Caco-2 (cell line): ENCODE measurements at regions not wholly inside any gene's neighbourhood (a gene's known extent, or its start where the extent isn't known, plus 50 kb on each side); places are given as distances from the start of the nearest gene placed in this dataset.

Experiments used
- BruUV-seq: library from RNA; stranded (reverse); fragments of 400-500 nt; replicated peaks from 2 replicates; lab custom pipeline; 2021; lab: Mats Ljungman, UMichigan
- CTCF ChIA-PET: fragments of 300-600 bp; sonication (Branson Sonifier 250); formaldehyde crosslinking; loops from one replicate; lab custom pipeline; 2022; ENCODE audit warnings: antibody characterized with exemption; lab: Charles Lee
- POLR2A ChIA-PET: fragments of 300-600 bp; sonication (Branson Sonifier 250); formaldehyde crosslinking; loops from one replicate; lab custom pipeline; 2022; ENCODE audit warnings: antibody characterized with exemption; lab: Charles Lee
- DNase-seq, 2 experiments: peaks; one replicate each; pipeline versions ENCODE4 v3.0.0 to v3.0.0-alpha.2; 2020 to 2022
- H3K27me3 ChIP-seq: replicated peaks from 2 replicates; pipeline ENCODE4 v1.6.0; 2011; ENCODE audit warnings: low read length; ENCODE audit not compliant: control insufficient read depth, insufficient read depth
- H3K36me3 ChIP-seq: 2 replicates; pipeline ENCODE4 v1.5.1; 2011; ENCODE audit warnings: low read length; ENCODE audit not compliant: control insufficient read depth, insufficient read depth
- H3K4me1 ChIP-seq: fragments of 250-450 bp; sonication (Bioruptor Pico); 2 replicates; pipeline ENCODE4 v1.5.1; 2020; ENCODE audit warnings: mild to moderate bottlenecking
- H3K4me3 ChIP-seq: 2 replicates; pipeline ENCODE4 v1.5.1; 2011; ENCODE audit warnings: low read depth, mild to moderate bottlenecking, control low read depth, low read length
- H3K9me3 ChIP-seq: fragments of 250-450 bp; sonication (Bioruptor Pico); 2 replicates; pipeline ENCODE4 v1.5.1; 2020; ENCODE audit warnings: mild to moderate bottlenecking, moderate library complexity
- H3K27ac Mint-ChIP-seq: one replicate; pipeline ENCODE4 v1.8.0; 2022; ENCODE audit warnings: mixed read lengths; ENCODE audit not compliant: unreplicated experiment
- H3K27me3 Mint-ChIP-seq: one replicate; pipeline ENCODE4 v1.8.0; 2022; ENCODE audit warnings: mixed read lengths; ENCODE audit not compliant: insufficient read depth, unreplicated experiment
- H3K36me3 Mint-ChIP-seq: one replicate; pipeline ENCODE4 v1.8.0; 2022; ENCODE audit warnings: mild to moderate bottlenecking, mixed read lengths; ENCODE audit not compliant: insufficient read depth, unreplicated experiment
- H3K4me1 Mint-ChIP-seq: one replicate; pipeline ENCODE4 v1.8.0; 2022; ENCODE audit warnings: low read depth, mixed read lengths; ENCODE audit not compliant: unreplicated experiment
- H3K4me3 Mint-ChIP-seq: one replicate; pipeline ENCODE4 v1.8.0; 2022; ENCODE audit warnings: mild to moderate bottlenecking, moderate library complexity, mixed read lengths; ENCODE audit not compliant: unreplicated experiment
- H3K9me3 Mint-ChIP-seq: one replicate; pipeline ENCODE4 v1.8.0; 2022; ENCODE audit warnings: mixed read lengths; ENCODE audit not compliant: unreplicated experiment
- CTCF ChIP-seq, 2 experiments: fragments of 200-600 bp in 1 of 2; IDR thresholded peaks; 1 replicate in 1 of 2; 2 replicates in 1 of 2; pipeline versions ENCODE4 v1.5.1 to v1.8.0; 2011 to 2022; ENCODE audit warnings: antibody characterized with exemption in 1 of 2, control low read depth in 1 of 2, inconsistent platforms in 1 of 2, low read depth in 1 of 2, low read length in 1 of 2, mild to moderate bottlenecking in 1 of 2, moderate library complexity in 1 of 2; ENCODE audit not compliant: insufficient read depth in 1 of 2, severe bottlenecking in 1 of 2, unreplicated experiment in 1 of 2
- intact Hi-C: fragments of 100-400 bp; cut with micrococcal nuclease; formaldehyde crosslinking; loops from one replicate; pipeline ENCODE4 v1.10.0; 2022; ENCODE audit not compliant: unreplicated experiment

- Mint-ChIP-seq H3K36me3 (no peaks in the 10 kb centered on the region), H3K9me3 (peaks cover 21% of the 10 kb centered on the region), H3K27me3 (no peaks in the 10 kb centered on the region), H3K4me3 (no peak overlapping the region), H3K4me1 (no peaks in the 10 kb centered on the region), H3K27ac (no peak overlapping the region)
- intact Hi-C loops, result no loop called here
- Histone ChIP-seq H3K4me3 (no peak overlapping the region), H3K36me3 (no peaks in the 10 kb centered on the region), H3K9me3 (0 out of 2 replicates have a peak, but pooled peaks cover 8% of the 10 kb centered on the region), H3K27me3 (no peaks in the 10 kb centered on the region), H3K4me1 (peaks cover 4% of the 10 kb centered on the region; the same call in 1 of the 2 replicates)
- no TSS peak for BruUV-seq
- no peak for TF ChIP-seq CTCF (IDR thresholded peaks at IDR 0.05; ENCODE audit: insufficient read depth in 1 of 2, low read depth in 1 of 2, low read length in 1 of 2, severe bottlenecking in 1 of 2, unreplicated experiment in 1 of 2)
- CTCF ChIA-PET, result no interaction called here
- no peak for DNase-seq
- POLR2A ChIA-PET, result no interaction called here
Observed at GRCh38 chr7:41287559-41288335, 415.1 kb downstream of the INHBA start.

- no peak for TF ChIP-seq CTCF (IDR thresholded peaks at IDR 0.05; ENCODE audit: insufficient read depth in 1 of 2, low read depth in 1 of 2, low read length in 1 of 2, severe bottlenecking in 1 of 2, unreplicated experiment in 1 of 2)
- POLR2A ChIA-PET, result no interaction called here
- Mint-ChIP-seq H3K4me1 (no peaks in the 10 kb centered on the region), H3K27me3 (no peaks in the 10 kb centered on the region), H3K36me3 (no peaks in the 10 kb centered on the region), H3K27ac (no peak overlapping the region), H3K9me3 (no peaks in the 10 kb centered on the region), H3K4me3 (no peak overlapping the region)
- no peak for DNase-seq
- no peaks in the 10 kb centered on the region for H3K4me1 ChIP-seq
- CTCF ChIA-PET, result no interaction called here
- no TSS peak for BruUV-seq
- H3K4me3 ChIP-seq, result no peak overlapping the region
- no peaks in the 10 kb centered on the region for H3K27me3 ChIP-seq
- intact Hi-C loops, result no loop called here
- no peaks in the 10 kb centered on the region for H3K36me3 ChIP-seq
- no peaks in the 10 kb centered on the region for H3K9me3 ChIP-seq
Observed at GRCh38 chr7:41280491-41280890, 422.4 kb downstream of the INHBA start.

GRCh38 chr7:41277561-41277960 is 425.3 kb downstream of the INHBA start:
- Mint-ChIP-seq H3K4me1 (no peaks in the 10 kb centered on the region), H3K36me3 (no peaks in the 10 kb centered on the region), H3K27ac (no peak overlapping the region), H3K4me3 (no peak overlapping the region), H3K9me3 (peaks cover 3% of the 10 kb centered on the region), H3K27me3 (no peaks in the 10 kb centered on the region)
- Histone ChIP-seq H3K4me1 (no peaks in the 10 kb centered on the region), H3K36me3 (no peaks in the 10 kb centered on the region), H3K9me3 (no peaks in the 10 kb centered on the region), H3K27me3 (no peaks in the 10 kb centered on the region), H3K4me3 (no peak overlapping the region)
- intact Hi-C loops, result no loop called here
- TF ChIP-seq CTCF (IDR thresholded peaks at IDR 0.05; ENCODE audit: insufficient read depth in 1 of 2, low read depth in 1 of 2, low read length in 1 of 2, severe bottlenecking in 1 of 2, unreplicated experiment in 1 of 2), result no peak
- no TSS peak for BruUV-seq
- POLR2A ChIA-PET, result no interaction called here
- CTCF ChIA-PET, result no interaction called here
- DNase-seq, result no peak
